GM19043 (cell line): ENCODE measurements at regions not wholly inside any gene's neighbourhood (a gene's known extent, or its start where the extent isn't known, plus 50 kb on each side); places are given as distances from the start of the nearest gene placed in this dataset.
"Not testable (repeated sequence)": the region's sequence is repeated elsewhere in the genome, so short reads cannot be mapped to it uniquely, and the experiment has no call there.

ENCODE experiments used
- ATAC-seq: cut with Tn5 transposase; IDR thresholded peaks from one replicate; pipeline ENCODE4 v1.9.1; 2021; ENCODE audit warnings: low read depth; ENCODE audit not compliant: unreplicated experiment

- ATAC-seq = no peak
Observed at GRCh38 chr5:118314931-118315330, 673.4 kb downstream of the DTWD2 start.

GRCh38 chr5:118311103-118311819 lies 677.1 kb downstream of the DTWD2 start:
- ATAC-seq = no peak

- ATAC-seq = no peak
Observed at GRCh38 chr5:118310401-118310800, 677.9 kb downstream of the DTWD2 start.

GRCh38 chr5:118303296-118303695 lies 685.1 kb downstream of the DTWD2 start:
- ATAC-seq = no peak

- ATAC-seq = no peak
Observed at GRCh38 chr5:118302786-118303185, 685.6 kb downstream of the DTWD2 start.

- ATAC-seq = no peak
Observed at GRCh38 chr5:118301696-118302095, 686.7 kb downstream of the DTWD2 start.

GRCh38 chr5:118295045-118295444 lies 693.3 kb downstream of the DTWD2 start:
- no peak for ATAC-seq

GRCh38 chr5:118293378-118293777 lies 695.0 kb downstream of the DTWD2 start:
- ATAC-seq = no peak

GRCh38 chr5:118290204-118290603 lies 698.1 kb downstream of the DTWD2 start:
- ATAC-seq = no peak

- ATAC-seq = not testable (repeated sequence)
Observed at GRCh38 chr5:118284230-118284629, 704.1 kb downstream of the DTWD2 start.

- not testable (repeated sequence) for ATAC-seq
Observed at GRCh38 chr5:118282480-118283038, 705.8 kb downstream of the DTWD2 start.

- no peak for ATAC-seq
Observed at GRCh38 chr5:118279540-118280294, 708.6 kb downstream of the DTWD2 start.

- no peak for ATAC-seq
Observed at GRCh38 chr5:118270526-118270925, 717.8 kb downstream of the DTWD2 start.

- no peak for ATAC-seq
Observed at GRCh38 chr5:118258223-118258622, 730.1 kb downstream of the DTWD2 start.

GRCh38 chr5:118257066-118257465 lies 731.3 kb downstream of the DTWD2 start:
- no peak for ATAC-seq

- no peak for ATAC-seq
Observed at GRCh38 chr5:118253225-118254061, 734.9 kb downstream of the DTWD2 start.

GRCh38 chr5:118249386-118249785 lies 739.0 kb downstream of the DTWD2 start:
- no peak for ATAC-seq

- ATAC-seq = no peak
Observed at GRCh38 chr5:118247458-118247857, 740.9 kb downstream of the DTWD2 start.

GRCh38 chr5:118243613-118244012 lies 744.7 kb downstream of the DTWD2 start:
- ATAC-seq = no peak

GRCh38 chr5:118243068-118243467 lies 745.3 kb downstream of the DTWD2 start:
- no peak for ATAC-seq
